Breast epithelium (tissue), 4 donors: ENCODE measurements at regions not wholly inside any gene's neighbourhood (a gene's known extent, or its start where the extent isn't known, plus 50 kb on each side); places are given as distances from the start of the nearest gene placed in this dataset.

Experiments used
- DNase-seq, 2 donors: peaks; one replicate each; pipeline ENCODE4 v3.0.0-alpha.2; 2019; ENCODE audit warnings: low spot score in 2 of 2
- H3K27ac ChIP-seq, 2 donors: fragments of 200-600 bp; sonication (generic) in 1 of 2; one replicate each; pipeline ENCODE4 v1.5.1; 2016 to 2019; ENCODE audit warnings: mild to moderate bottlenecking in 1 of 2
- H3K27me3 ChIP-seq, 2 donors: fragments of 200-600 bp; sonication (generic) in 1 of 2; one replicate each; pipeline versions ENCODE4 v1.5.1 to v1.6.0; 2017 to 2019; ENCODE audit warnings: control low read depth in 1 of 2, mild to moderate bottlenecking in 1 of 2
- H3K36me3 ChIP-seq: fragments of 200-600 bp; one replicate; pipeline ENCODE4 v1.5.1; 2019
- H3K4me1 ChIP-seq, 2 donors: fragments of 200-600 bp; sonication (generic); one replicate each; pipeline ENCODE4 v1.5.1; 2016 to 2019; ENCODE audit warnings: control low read depth in 1 of 2
- H3K4me3 ChIP-seq, 3 donors: fragments of 200-600 bp; sonication (generic); 1 replicate in 2 of 3; 2 replicates in 1 of 3; pipeline ENCODE4 v1.5.1; 2016 to 2019; ENCODE audit warnings: mild to moderate bottlenecking in 3 of 3, moderate library complexity in 2 of 3
- H3K9me3 ChIP-seq, 2 donors: fragments of 200-600 bp; sonication (generic) in 1 of 2; one replicate each; pipeline ENCODE4 v1.5.1; 2016 to 2019; ENCODE audit warnings: control low read depth in 1 of 2
- CTCF ChIP-seq, 3 donors: fragments of 450-650 bp; IDR thresholded peaks; one replicate each; pipeline ENCODE4 v1.5.1; 2016 to 2017; ENCODE audit warnings: antibody characterized with exemption in 3 of 3, mild to moderate bottlenecking in 3 of 3, moderate library complexity in 3 of 3
- POLR2A ChIP-seq: fragments of 450-650 bp; IDR thresholded peaks from one replicate; pipeline ENCODE4 v1.6.1; 2016; ENCODE audit warnings: antibody characterized with exemption, mild to moderate bottlenecking, moderate library complexity
- POLR2AphosphoS5 ChIP-seq, 3 donors: sonication (generic); formaldehyde crosslinking; IDR thresholded peaks; one replicate each; pipeline ENCODE4 v1.6.1; 2017; ENCODE audit warnings: antibody characterized with exemption in 3 of 3
- intact Hi-C: fragments of 100-400 bp; cut with DNase I; formaldehyde crosslinking; loops from one replicate; pipeline ENCODE4 v1.15.1; 2023; ENCODE audit warnings: low total_unique reads

DNA sequence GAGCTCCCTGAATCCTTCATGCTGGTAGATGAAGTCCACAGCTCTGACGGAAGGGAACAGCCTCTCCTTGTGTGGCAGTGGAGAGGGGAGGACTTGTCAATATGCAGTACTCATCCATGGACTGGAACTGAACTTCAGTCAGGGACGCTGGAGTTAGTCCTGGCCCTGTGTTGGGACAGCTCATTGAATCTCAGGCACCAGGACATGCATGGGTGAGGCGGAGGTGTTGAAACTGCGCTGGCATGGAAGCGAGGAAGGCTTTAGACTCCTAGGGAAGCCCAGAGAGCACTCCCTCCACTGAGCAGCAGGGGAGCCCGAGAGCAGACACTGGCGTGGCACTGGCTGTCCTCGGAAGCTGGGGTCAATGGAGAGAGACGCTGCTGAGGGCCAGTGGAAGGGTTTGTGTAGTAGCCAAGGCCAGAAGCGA lies 161.3 kb upstream of the GGTLC1 start:
- Histone ChIP-seq H3K36me3 (no peaks in the 10 kb centered on the region), H3K27ac (no peak overlapping the region), H3K4me1 (no peaks in the 10 kb centered on the region), H3K27me3 (peaks cover 0 to 16% of the 10 kb centered on the region in 2 donors), H3K4me3 (no peak overlapping the region), H3K9me3 (no peaks in the 10 kb centered on the region)
- intact Hi-C loops: no loop called here
- DNase-seq: no peak
- TF ChIP-seq POLR2A (no peak), POLR2AphosphoS5 (IDR thresholded peaks at IDR 0.05) (no peak), CTCF (IDR thresholded peaks at IDR 0.05) (no peak)

- no peaks in the 10 kb centered on the region for H3K4me1 ChIP-seq
- peaks cover 0 to 10% of the 10 kb centered on the region in 2 donors for H3K27me3 ChIP-seq
- intact Hi-C loops: no loop called here
- H3K27ac ChIP-seq: no peak overlapping the region
- H3K4me3 ChIP-seq: no peak overlapping the region
- no peaks in the 10 kb centered on the region for H3K9me3 ChIP-seq
- no peaks in the 10 kb centered on the region for H3K36me3 ChIP-seq
- DNase-seq: no peak
- TF ChIP-seq CTCF (IDR thresholded peaks at IDR 0.05) (no peak), POLR2AphosphoS5 (IDR thresholded peaks at IDR 0.05) (no peak), POLR2A (no peak)
Observed at GRCh38 chr20:24149175-24149574, 160.6 kb upstream of the GGTLC1 start.

DNA sequence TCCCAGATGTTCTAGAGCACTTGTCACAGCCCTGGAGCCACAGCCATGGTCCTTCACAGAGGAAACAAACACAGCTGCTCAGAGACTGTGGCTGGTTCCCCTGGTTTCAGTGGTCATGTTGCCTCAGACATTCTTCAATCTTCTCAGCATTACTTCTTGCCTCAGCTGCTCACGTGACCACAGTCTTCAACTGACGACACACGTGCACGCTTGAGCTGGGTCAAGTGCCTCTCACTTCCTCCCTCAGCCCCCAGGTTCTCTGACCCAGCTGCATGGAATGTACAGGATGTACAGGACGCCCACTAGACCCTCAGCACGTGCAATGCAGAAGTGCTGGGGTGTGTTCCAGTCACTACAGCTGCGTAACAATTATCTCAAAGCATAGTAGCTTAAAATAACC lies 159.8 kb upstream of the GGTLC1 start:
- Histone ChIP-seq H3K27ac (no peak overlapping the region), H3K27me3 (peaks cover 0 to 8% of the 10 kb centered on the region in 2 donors), H3K36me3 (no peaks in the 10 kb centered on the region), H3K4me3 (no peak overlapping the region), H3K4me1 (no peaks in the 10 kb centered on the region), H3K9me3 (no peaks in the 10 kb centered on the region)
- TF ChIP-seq CTCF (IDR thresholded peaks at IDR 0.05): no peak
- no peak for TF ChIP-seq POLR2AphosphoS5 (IDR thresholded peaks at IDR 0.05)
- no peak for TF ChIP-seq POLR2A
- intact Hi-C loops: no loop called here
- no peak for DNase-seq

- Histone ChIP-seq H3K36me3 (no peaks in the 10 kb centered on the region), H3K27me3 (peaks cover 0 to 4% of the 10 kb centered on the region in 2 donors), H3K4me3 (no peak overlapping the region), H3K9me3 (no peaks in the 10 kb centered on the region), H3K4me1 (no peaks in the 10 kb centered on the region), H3K27ac (no peak overlapping the region)
- intact Hi-C loops: no loop called here
- DNase-seq: no peak
- no peak for TF ChIP-seq POLR2A
- no peak for TF ChIP-seq CTCF (IDR thresholded peaks at IDR 0.05)
- TF ChIP-seq POLR2AphosphoS5 (IDR thresholded peaks at IDR 0.05): no peak
Observed at GRCh38 chr20:24147961-24148360, 159.4 kb upstream of the GGTLC1 start.

GRCh38 chr20:24147479-24147878 lies 158.9 kb upstream of the GGTLC1 start:
- no peak for TF ChIP-seq CTCF (IDR thresholded peaks at IDR 0.05)
- no peak for TF ChIP-seq POLR2AphosphoS5 (IDR thresholded peaks at IDR 0.05)
- no peak for TF ChIP-seq POLR2A
- intact Hi-C loops: no loop called here
- no peak overlapping the region for H3K4me3 ChIP-seq
- no peaks in the 10 kb centered on the region for H3K27me3 ChIP-seq
- no peak for DNase-seq
- no peaks in the 10 kb centered on the region for H3K4me1 ChIP-seq
- H3K36me3 ChIP-seq: no peaks in the 10 kb centered on the region
- no peaks in the 10 kb centered on the region for H3K9me3 ChIP-seq
- H3K27ac ChIP-seq: no peak overlapping the region
